Hepatocyte (in vitro differentiated cells): ENCODE measurements at regions not wholly inside any gene's neighbourhood (a gene's known extent, or its start where the extent isn't known, plus 50 kb on each side); places are given as distances from the start of the nearest gene placed in this dataset.

ENCODE experiments used
- DNase-seq: peaks from one replicate; pipeline ENCODE4 v3.0.0-alpha.2; 2016; ENCODE audit warnings: low spot score
- H2AFZ ChIP-seq: fragments of 200-600 bp; sonication (generic); 2 replicates; pipeline ENCODE4 v1.6.0; 2016; ENCODE audit warnings: antibody characterized with exemption, mild to moderate bottlenecking
- H3K27ac ChIP-seq: fragments of 200-600 bp; sonication (generic); 2 replicates; pipeline ENCODE4 v1.5.1; 2016; ENCODE audit warnings: mild to moderate bottlenecking
- H3K27me3 ChIP-seq: fragments of 200-600 bp; sonication (generic); 2 replicates; pipeline ENCODE4 v1.6.1; 2016
- H3K36me3 ChIP-seq: fragments of 200-600 bp; sonication (generic); replicated peaks from 2 replicates; pipeline ENCODE4 v1.5.1; 2016; ENCODE audit warnings: low read depth; ENCODE audit not compliant: insufficient read depth
- H3K4me1 ChIP-seq: fragments of 200-600 bp; sonication (generic); 2 replicates; pipeline ENCODE4 v1.5.1; 2016; ENCODE audit warnings: mild to moderate bottlenecking, moderate library complexity; ENCODE audit not compliant: insufficient read depth
- H3K4me2 ChIP-seq: fragments of 200-600 bp; sonication (generic); 2 replicates; pipeline ENCODE4 v1.6.0; 2016
- H3K4me3 ChIP-seq: fragments of 200-600 bp; sonication (generic); 2 replicates; pipeline ENCODE4 v1.5.1; 2016; ENCODE audit warnings: mild to moderate bottlenecking
- H3K79me2 ChIP-seq: fragments of 200-600 bp; sonication (generic); 2 replicates; pipeline ENCODE4 v1.6.0; 2017; ENCODE audit warnings: mild to moderate bottlenecking
- H3K9me2 ChIP-seq: fragments of 200-600 bp; sonication (generic); replicated peaks from 2 replicates; pipeline ENCODE4 v1.6.0; 2017; ENCODE audit warnings: mild to moderate bottlenecking; ENCODE audit not compliant: insufficient read depth
- H3K9me3 ChIP-seq: fragments of 200-600 bp; sonication (generic); 2 replicates; pipeline ENCODE4 v1.5.1; 2016; ENCODE audit warnings: low read depth, mild to moderate bottlenecking
- H4K20me1 ChIP-seq: fragments of 200-600 bp; sonication (generic); 2 replicates; pipeline ENCODE4 v1.6.0; 2016; ENCODE audit warnings: mild to moderate bottlenecking; ENCODE audit not compliant: insufficient read depth, poor library complexity, severe bottlenecking
- EZH2 ChIP-seq: fragments of 200-600 bp; sonication (generic); IDR thresholded peaks from 2 replicates; pipeline ENCODE4 v1.6.1; 2016; ENCODE audit warnings: antibody characterized with exemption, mild to moderate bottlenecking, borderline replicate concordance
- EZH2phosphoT487 ChIP-seq: fragments of 200-600 bp; sonication (generic); IDR thresholded peaks from one replicate; pipeline ENCODE4 v1.6.1; 2018; ENCODE audit warnings: antibody characterized with exemption, mild to moderate bottlenecking, low read depth, moderate library complexity; ENCODE audit not compliant: unreplicated experiment, severe bottlenecking
- WGBS: methylation state at CpG from one replicate; pipeline ENCODE4 v1.1.6; 2016; ENCODE audit warnings: low lambda C conversion rate; ENCODE audit errors: missing lambda C conversion rate; 5-methylcytosine and 5-hydroxymethylcytosine counted together
- TF ChIP-seq, protein P1 (sequence below): fragments of 200-600 bp; sonication (generic); IDR thresholded peaks from 2 replicates; pipeline ENCODE4 v1.5.1; 2016; ENCODE audit warnings: antibody characterized with exemption, mild to moderate bottlenecking; ENCODE audit not compliant: poor library complexity

DNA sequence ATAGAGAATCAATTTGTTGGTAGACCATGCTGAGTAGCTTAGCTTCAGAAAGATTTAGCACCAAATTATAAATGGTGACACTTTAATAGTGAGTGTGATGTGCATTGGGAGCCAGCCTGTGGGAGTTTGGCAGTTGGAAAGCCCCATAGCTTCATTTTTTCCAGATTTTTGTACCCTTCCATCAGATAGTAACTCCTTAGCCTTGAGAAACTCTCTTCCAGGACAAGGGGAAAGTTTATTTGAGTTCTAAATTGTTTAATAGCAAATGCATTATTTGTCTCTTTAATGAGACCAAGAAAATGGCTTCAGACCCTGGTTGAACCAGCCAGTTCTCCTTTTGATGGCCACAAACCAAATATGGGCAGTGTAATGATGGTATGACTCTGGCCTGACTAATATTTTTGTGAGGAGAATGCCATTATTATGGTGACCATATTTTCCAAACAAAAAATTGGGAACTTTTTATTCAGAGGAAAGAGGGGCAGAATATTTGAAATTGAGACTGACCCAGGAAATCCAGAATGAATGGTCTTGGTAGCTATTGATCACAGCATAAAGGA lies 49.8 kb downstream of the PLCE1 start:
- H3K27ac ChIP-seq, result peak overlapping the region; percentile 73
- peaks cover 18% of the 10 kb centered on the region for H3K4me1 ChIP-seq
- no peaks in the 10 kb centered on the region for H3K27me3 ChIP-seq
- TF ChIP-seq EZH2phosphoT487, result no peak
- no peaks in the 10 kb centered on the region for H3K9me3 ChIP-seq
- H3K4me3 ChIP-seq, result no peak overlapping the region
- DNase-seq, result no peak
- H3K4me2 ChIP-seq, result peak overlapping the region; percentile 52
- peaks cover 4% of the 10 kb centered on the region for H3K79me2 ChIP-seq
- H3K9me2 ChIP-seq, result no peaks in the 10 kb centered on the region
- H2AFZ ChIP-seq, result no peak overlapping the region
- H4K20me1 ChIP-seq, result no peaks in the 10 kb centered on the region
- H3K36me3 ChIP-seq, result no peaks in the 10 kb centered on the region

DNA sequence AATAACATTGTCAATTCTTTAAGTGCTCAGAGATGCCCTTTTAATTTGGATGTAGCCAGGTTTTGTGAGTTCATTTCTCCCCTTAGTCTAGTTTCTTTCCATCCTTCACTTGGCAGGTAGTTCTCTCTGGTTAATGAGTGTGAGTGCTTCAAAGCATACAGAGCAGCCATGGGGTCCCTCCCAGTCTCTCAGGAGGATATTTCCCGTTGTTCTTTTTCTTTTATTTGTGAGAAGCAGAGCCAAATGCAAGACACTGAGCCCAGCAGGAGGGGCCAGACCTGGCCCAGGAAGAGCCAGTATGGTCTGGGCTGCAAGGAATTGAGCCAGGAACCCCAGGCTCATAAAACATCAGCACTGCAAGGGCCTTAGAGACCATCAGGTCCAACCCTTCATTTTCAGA lies 52.4 kb downstream of the PLCE1 start:
- H3K9me3 ChIP-seq, result no peaks in the 10 kb centered on the region
- TF ChIP-seq, protein P1, sequence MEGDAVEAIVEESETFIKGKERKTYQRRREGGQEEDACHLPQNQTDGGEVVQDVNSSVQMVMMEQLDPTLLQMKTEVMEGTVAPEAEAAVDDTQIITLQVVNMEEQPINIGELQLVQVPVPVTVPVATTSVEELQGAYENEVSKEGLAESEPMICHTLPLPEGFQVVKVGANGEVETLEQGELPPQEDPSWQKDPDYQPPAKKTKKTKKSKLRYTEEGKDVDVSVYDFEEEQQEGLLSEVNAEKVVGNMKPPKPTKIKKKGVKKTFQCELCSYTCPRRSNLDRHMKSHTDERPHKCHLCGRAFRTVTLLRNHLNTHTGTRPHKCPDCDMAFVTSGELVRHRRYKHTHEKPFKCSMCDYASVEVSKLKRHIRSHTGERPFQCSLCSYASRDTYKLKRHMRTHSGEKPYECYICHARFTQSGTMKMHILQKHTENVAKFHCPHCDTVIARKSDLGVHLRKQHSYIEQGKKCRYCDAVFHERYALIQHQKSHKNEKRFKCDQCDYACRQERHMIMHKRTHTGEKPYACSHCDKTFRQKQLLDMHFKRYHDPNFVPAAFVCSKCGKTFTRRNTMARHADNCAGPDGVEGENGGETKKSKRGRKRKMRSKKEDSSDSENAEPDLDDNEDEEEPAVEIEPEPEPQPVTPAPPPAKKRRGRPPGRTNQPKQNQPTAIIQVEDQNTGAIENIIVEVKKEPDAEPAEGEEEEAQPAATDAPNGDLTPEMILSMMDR, result no peak
- TF ChIP-seq EZH2, result no peak
- TF ChIP-seq EZH2phosphoT487, result no peak

DNA sequence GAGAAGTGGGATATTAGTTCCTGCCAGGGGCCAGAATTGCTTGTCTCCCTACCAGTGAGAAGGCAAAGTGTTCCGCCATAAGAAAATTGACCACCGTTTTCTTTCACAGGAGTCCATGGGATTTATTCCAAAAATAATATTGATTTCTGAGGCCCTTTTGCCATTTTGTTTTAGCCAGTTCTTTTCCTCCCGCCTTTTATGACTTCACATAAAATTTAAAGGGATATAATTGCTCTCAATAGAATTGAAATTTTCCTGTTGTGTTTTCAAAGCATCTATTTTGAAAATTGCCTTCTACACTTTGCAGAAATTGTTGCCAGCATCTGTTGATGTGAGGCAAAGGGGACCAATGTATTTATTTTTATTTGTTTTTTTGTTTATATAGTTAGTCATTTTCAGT lies 53.6 kb downstream of the PLCE1 start:
- Histone ChIP-seq H3K9me3 (no peaks in the 10 kb centered on the region), H3K36me3 (no peaks in the 10 kb centered on the region), H3K27ac (no peak overlapping the region), H3K4me1 (peaks cover 13% of the 10 kb centered on the region), H3K4me3 (no peak overlapping the region), H3K9me2 (no peaks in the 10 kb centered on the region), H3K4me2 (no peak overlapping the region), H3K27me3 (no peaks in the 10 kb centered on the region), H2AFZ (no peak overlapping the region), H3K79me2 (peaks cover 7% of the 10 kb centered on the region), H4K20me1 (no peaks in the 10 kb centered on the region)
- WGBS, result 75% methylated on average over 3 of the region's 3 CpGs
- TF ChIP-seq EZH2phosphoT487 (no peak), EZH2 (no peak)
- TF ChIP-seq, protein P1, result no peak
- no peak for DNase-seq

More for the DNA sequence above, 52.4 kb downstream of the PLCE1 start:
- Histone ChIP-seq H3K36me3 (no peaks in the 10 kb centered on the region), H3K9me2 (no peaks in the 10 kb centered on the region), H3K27me3 (no peaks in the 10 kb centered on the region), H3K4me2 (no peak overlapping the region), H3K4me1 (peaks cover 18% of the 10 kb centered on the region), H2AFZ (no peak overlapping the region), H4K20me1 (no peaks in the 10 kb centered on the region), H3K27ac (no peak overlapping the region), H3K4me3 (no peak overlapping the region), H3K79me2 (peaks cover 7% of the 10 kb centered on the region)
- DNase-seq, result no peak
- WGBS, result 56% methylated on average over 1 of the region's 1 CpG

DNA sequence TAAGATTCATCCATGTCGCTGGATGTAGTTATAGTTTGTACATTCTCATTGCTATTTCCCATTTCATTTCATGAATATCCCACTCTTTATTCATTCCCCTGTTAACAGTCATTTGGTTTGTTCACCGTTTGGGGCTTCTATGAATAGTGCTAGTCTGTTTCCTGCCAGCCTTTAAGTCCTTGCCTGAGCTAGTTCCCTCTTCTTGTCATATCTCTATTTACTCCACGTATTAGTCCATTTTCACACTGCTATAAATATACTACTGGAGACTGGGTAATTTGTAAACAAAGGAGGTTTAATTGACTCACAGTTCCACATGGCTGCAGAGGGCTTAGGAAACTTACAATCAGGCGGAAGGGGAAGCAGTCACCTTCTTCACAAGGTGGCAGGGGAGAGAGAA lies 56.2 kb downstream of the PLCE1 start:
- 83% methylated on average over 4 of the region's 4 CpGs for WGBS
- H3K9me2 ChIP-seq, result no peaks in the 10 kb centered on the region
- no peaks in the 10 kb centered on the region for H3K4me1 ChIP-seq
- no peaks in the 10 kb centered on the region for H3K9me3 ChIP-seq
- H3K27me3 ChIP-seq, result no peaks in the 10 kb centered on the region
- H3K36me3 ChIP-seq, result no peaks in the 10 kb centered on the region
- no peak overlapping the region for H3K4me3 ChIP-seq
- no peak overlapping the region for H3K4me2 ChIP-seq
- H3K27ac ChIP-seq, result no peak overlapping the region
- no peak overlapping the region for H2AFZ ChIP-seq
- peaks cover 7% of the 10 kb centered on the region for H3K79me2 ChIP-seq
- H4K20me1 ChIP-seq, result no peaks in the 10 kb centered on the region
- DNase-seq, result no peak
- TF ChIP-seq, protein P1, result no peak
- no peak for TF ChIP-seq EZH2phosphoT487
- TF ChIP-seq EZH2, result no peak
